ENCODE measurements at regions not wholly inside any gene's neighbourhood (a gene's known extent, or its start where the extent isn't known, plus 50 kb on each side); places are given as distances from the start of the nearest gene placed in this dataset.
A peak's percentile ranks its signal among the peaks of the same experiment; 100 is the strongest.

GRCh38 chr2:9135822-9136558 is 70.6 kb upstream of the ASAP2 start:
- DNase-seq = no peak

DNA sequence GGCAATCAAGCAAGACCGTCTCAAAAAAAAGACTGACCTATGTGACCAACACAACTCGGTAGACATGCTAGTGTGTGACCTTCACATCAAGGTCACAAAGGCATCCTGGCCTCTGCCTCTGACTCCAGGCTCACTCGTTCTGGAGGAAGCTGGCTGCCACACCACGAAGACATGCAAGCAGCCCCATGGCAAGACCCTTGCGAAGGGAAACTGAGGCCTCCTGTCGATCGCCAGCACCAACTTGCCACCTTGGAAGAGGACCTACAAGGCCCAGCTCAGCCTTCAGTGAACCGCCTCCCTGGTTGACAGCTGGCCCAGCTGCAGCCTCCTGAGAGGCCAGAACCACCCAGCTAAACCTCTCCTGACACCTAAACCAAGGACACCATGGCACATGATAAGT is 79.3 kb upstream of the ASAP2 start:
- no peak for DNase-seq

DNA sequence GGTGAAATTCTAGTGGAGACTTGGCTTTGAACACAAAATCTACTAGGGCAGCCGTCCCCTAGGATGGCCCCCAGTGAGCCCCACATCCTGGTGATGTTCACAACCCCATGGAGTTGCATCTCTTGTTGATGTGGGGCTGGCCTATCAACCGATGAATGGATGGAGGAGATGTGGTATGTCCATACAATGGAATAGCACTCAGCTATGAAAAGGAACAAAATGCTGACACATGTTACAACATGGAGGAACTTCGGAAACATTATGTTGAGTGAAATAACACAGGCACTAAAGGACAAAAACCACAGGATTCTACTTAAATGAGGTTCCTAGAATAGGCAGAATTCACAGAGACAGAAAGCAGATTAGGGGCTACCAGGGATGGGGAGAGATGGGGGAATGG is 80.1 kb upstream of the ASAP2 start:
- DNase-seq = no peak

DNA sequence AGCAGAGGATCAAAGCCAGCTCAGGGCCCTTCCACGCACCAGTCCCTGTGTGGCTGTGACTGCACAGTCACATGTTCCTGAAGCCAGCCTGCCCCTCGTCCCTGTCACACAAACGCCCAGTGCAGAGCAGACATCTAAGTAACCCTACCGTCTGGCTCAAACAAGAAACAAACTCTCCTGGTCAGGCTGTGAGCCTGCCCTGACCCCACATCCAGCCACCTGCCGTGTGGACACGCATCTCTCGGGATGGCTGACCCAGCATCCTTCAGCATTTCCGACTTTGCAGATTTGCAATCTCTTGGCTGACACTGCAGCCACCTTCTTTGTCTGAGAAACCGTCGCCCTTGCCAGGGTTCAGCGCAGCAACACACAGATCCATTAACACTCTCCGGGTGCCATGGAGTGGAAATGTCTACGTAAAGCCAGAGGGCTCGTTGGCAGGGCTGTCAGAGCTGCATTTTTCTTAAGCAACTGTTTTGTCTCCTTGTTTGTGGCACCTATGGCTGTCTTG is 82.3 kb upstream of the ASAP2 start:
- no peak for DNase-seq

- DNase-seq = no peak
Observed at GRCh38 chr2:9123069-9123468, 83.5 kb upstream of the ASAP2 start.

DNA sequence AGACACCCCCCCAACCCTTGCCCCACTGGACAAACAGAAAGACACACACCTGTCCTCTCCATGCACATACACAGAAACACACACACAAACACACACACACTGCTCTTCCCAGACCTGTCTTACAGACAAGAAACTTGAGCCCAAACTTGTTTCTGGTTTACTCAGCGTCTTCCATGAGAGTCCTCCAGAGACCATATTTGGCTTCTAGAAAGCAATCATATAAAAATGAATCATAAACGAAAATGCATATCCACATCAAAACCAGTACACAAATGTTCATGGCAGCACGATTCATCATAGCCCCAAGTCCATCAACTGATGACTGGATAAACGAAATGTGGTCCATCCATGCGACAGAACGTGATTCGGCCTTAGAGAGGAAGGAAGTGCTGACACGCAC is 84.2 kb upstream of the ASAP2 start:
- no peak for DNase-seq

DNA sequence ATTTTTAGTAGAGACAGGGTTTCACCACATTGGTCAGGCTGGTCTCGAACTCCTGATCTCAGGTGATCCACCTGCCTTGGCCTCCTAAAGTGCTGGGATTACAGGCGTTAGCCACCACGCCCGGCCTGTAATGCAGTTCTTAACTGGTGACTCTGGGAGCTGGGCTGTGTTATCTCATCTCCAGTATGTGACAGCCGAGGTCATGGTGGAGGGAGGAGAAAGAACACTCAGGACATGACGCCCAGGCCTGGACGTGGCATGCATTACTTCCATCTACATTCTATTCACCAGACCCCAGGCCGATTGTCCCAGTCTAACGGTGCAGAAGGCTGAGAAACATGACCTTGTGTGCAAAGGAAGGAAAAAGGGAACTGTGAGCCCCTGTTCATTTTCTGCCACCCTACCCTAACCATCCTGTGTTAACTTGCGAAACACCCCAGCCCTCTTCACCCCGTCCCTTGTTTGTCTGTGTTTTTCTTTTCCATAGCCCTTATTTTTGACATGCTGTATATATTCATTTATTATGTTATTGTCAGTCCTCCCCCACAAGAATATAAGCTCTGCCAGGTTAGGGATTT is 88.1 kb upstream of the ASAP2 start:
- no peak for DNase-seq

DNA sequence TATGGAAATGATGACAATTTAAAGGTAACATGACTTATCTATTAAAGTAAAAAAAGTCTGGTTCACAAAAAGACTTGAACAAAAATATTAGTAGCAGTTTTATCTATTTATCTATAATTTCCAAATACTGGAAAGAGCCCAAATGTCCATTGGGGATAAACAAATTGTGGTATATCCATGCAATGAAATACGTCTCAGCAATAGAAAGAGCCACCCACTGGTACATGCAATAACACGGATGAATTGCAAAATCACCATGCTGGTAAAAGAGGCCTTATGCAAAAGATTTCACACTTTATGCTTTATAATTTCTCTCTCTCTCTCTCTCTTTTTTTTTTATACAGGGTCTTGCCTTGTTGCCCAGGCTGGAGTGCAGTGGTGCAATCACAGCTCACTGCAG is 91.4 kb upstream of the ASAP2 start:
- DNase-seq = no peak

DNA sequence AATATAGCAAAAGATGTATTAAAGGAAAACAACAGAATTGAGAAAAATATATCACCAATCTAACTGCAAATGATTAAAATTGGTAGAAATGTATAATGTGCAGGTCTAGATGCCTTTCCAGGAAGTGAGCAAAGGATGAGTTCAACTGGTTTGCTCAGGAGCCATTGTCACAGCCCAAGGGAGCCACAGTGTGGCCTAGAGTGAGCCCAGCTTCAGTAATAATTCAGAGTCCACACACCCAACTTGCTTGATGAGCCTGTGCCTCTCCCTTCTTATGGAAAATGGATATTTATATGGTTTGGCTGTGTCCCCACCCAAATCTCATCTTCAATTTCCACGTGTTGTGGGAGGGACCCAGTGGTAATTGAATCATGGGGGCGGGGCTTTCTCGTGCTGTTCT is 92.2 kb upstream of the ASAP2 start:
- no peak for DNase-seq

GRCh38 chr2:9113916-9114315 is 92.7 kb upstream of the ASAP2 start:
- no peak for DNase-seq

- DNase-seq = no peak
Observed at GRCh38 chr2:9113262-9113661, 93.3 kb upstream of the ASAP2 start.

- peak; percentile 62 for DNase-seq
Observed at GRCh38 chr2:9112079-9112721, 94.4 kb upstream of the ASAP2 start.

GRCh38 chr2:9110893-9111569 is 95.6 kb upstream of the ASAP2 start:
- no peak for DNase-seq

GRCh38 chr2:9110346-9110884 is 96.2 kb upstream of the ASAP2 start:
- no peak for DNase-seq

DNA sequence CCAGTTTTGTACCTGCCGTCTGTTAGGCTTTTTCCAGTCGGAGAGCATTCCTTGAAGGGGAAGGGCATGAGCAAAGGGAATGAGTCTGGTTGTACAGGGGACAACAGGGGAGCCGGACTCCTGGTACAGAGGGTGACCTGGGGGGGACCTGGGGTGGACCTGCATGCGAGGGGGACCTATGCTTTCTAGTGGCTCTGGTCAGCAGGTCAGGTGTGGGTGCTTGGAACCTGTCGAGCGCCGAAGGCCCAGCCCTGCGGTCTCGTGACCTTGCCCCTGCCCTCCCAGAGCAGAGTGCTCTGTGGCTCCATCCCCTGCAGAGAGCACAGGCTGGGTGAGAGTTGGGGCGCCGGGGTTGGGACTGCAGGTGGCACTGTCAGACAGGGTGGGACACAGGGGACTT is 96.7 kb upstream of the ASAP2 start:
- DNase-seq = no peak

GRCh38 chr2:9108210-9108967 is 98.2 kb upstream of the ASAP2 start:
- no peak for DNase-seq

- DNase-seq = no peak
Observed at GRCh38 chr2:9107168-9108025, 99.2 kb upstream of the ASAP2 start.

GRCh38 chr2:9106338-9107167 is 100.1 kb upstream of the ASAP2 start:
- no peak for DNase-seq

GRCh38 chr2:9105601-9106337 is 100.8 kb upstream of the ASAP2 start:
- DNase-seq = no peak

All from 8988T (cell line).